B cell (primary cell): ENCODE measurements at regions not wholly inside any gene's neighbourhood (a gene's known extent, or its start where the extent isn't known, plus 50 kb on each side); places are given as distances from the start of the nearest gene placed in this dataset.

Source experiments
- CTCF ChIP-seq: fragments of 200-600 bp; IDR thresholded peaks from one replicate; pipeline ENCODE4 v1.8.0; 2022; ENCODE audit warnings: antibody characterized with exemption, mild to moderate bottlenecking
- EZH2 ChIP-seq: IDR thresholded peaks from 2 replicates; pipeline ENCODE4 v1.6.1; 2012; ENCODE audit warnings: borderline replicate concordance, low read depth, mild to moderate bottlenecking, moderate library complexity, low read length; ENCODE audit not compliant: insufficient read depth, poor library complexity, severe bottlenecking

GRCh38 chr13:105083992-105084391 lies 1451.5 kb downstream of the EFNB2 start:
- TF ChIP-seq CTCF (no peak), EZH2 (no peak)
